ENCODE measurements at regions not wholly inside any gene's neighbourhood (a gene's known extent, or its start where the extent isn't known, plus 50 kb on each side); places are given as distances from the start of the nearest gene placed in this dataset.

- ATAC-seq (no peak), DNase-seq (no peak)
- TF ChIP-seq CTCF (IDR thresholded peaks at IDR 0.05) = no peak
- H3K27me3 ChIP-seq = peaks cover 0 to 36% of the 10 kb centered on the region in 2 donors
- no peaks in the 10 kb centered on the region for H3K4me1 ChIP-seq
- no peak overlapping the region for H3K4me3 ChIP-seq
- H3K36me3 ChIP-seq = no peaks in the 10 kb centered on the region
- peaks cover 0 to 1% of the 10 kb centered on the region in 2 donors for H3K9me3 ChIP-seq
- H3K27ac ChIP-seq = no peak overlapping the region
- intact Hi-C loops (cut with DNase I) = no loop called here
These were observed 121.3 kb downstream of the PRLHR start for GRCh38 chr10:118474111-118474510.

- H3K36me3 ChIP-seq = no peaks in the 10 kb centered on the region
- H3K27me3 ChIP-seq = peaks cover 0 to 43% of the 10 kb centered on the region in 2 donors
- no peaks in the 10 kb centered on the region for H3K4me1 ChIP-seq
- H3K4me3 ChIP-seq = no peak overlapping the region
- peaks cover 0 to 1% of the 10 kb centered on the region in 2 donors for H3K9me3 ChIP-seq
- intact Hi-C loops (cut with DNase I) = no loop called here
- no peak for TF ChIP-seq CTCF (IDR thresholded peaks at IDR 0.05)
- DNase-seq = no peak
- no peak overlapping the region for H3K27ac ChIP-seq
- ATAC-seq = no peak
These were observed 122.0 kb downstream of the PRLHR start for GRCh38 chr10:118473305-118473960.

- H3K4me3 ChIP-seq = no peak overlapping the region
- no peaks in the 10 kb centered on the region for H3K36me3 ChIP-seq
- H3K9me3 ChIP-seq = peaks cover 0 to 1% of the 10 kb centered on the region in 2 donors
- intact Hi-C loops (cut with DNase I) = no loop called here
- ATAC-seq = no peak
- H3K27ac ChIP-seq = no peak overlapping the region
- no peak for TF ChIP-seq CTCF (IDR thresholded peaks at IDR 0.05)
- DNase-seq = no peak
- H3K27me3 ChIP-seq = peaks cover 0 to 51% of the 10 kb centered on the region in 2 donors
- no peaks in the 10 kb centered on the region for H3K4me1 ChIP-seq
These were observed 122.8 kb downstream of the PRLHR start for GRCh38 chr10:118472415-118473304.

GRCh38 chr10:118471863-118472262 lies 123.6 kb downstream of the PRLHR start:
- ATAC-seq (no peak), DNase-seq (no peak)
- H3K27ac ChIP-seq = no peak overlapping the region
- peaks cover 0 to 59% of the 10 kb centered on the region in 2 donors for H3K27me3 ChIP-seq
- H3K4me3 ChIP-seq = no peak overlapping the region
- H3K4me1 ChIP-seq = no peaks in the 10 kb centered on the region
- peaks cover 0 to 1% of the 10 kb centered on the region in 2 donors for H3K9me3 ChIP-seq
- no peak for TF ChIP-seq CTCF (IDR thresholded peaks at IDR 0.05)
- intact Hi-C loops (cut with DNase I) = no loop called here
- H3K36me3 ChIP-seq = no peaks in the 10 kb centered on the region

- no peak overlapping the region for H3K27ac ChIP-seq
- intact Hi-C loops (cut with DNase I) = no loop called here
- no peaks in the 10 kb centered on the region for H3K4me1 ChIP-seq
- peaks cover 0 to 1% of the 10 kb centered on the region in 2 donors for H3K9me3 ChIP-seq
- peaks cover 0 to 61% of the 10 kb centered on the region in 2 donors for H3K27me3 ChIP-seq
- TF ChIP-seq CTCF (IDR thresholded peaks at IDR 0.05) = no peak
- DNase-seq (no peak), ATAC-seq (peak; percentile 50)
- no peak overlapping the region for H3K4me3 ChIP-seq
- H3K36me3 ChIP-seq = no peaks in the 10 kb centered on the region
These were observed 125.0 kb downstream of the PRLHR start for GRCh38 chr10:118470470-118470869.
